ENCODE measurements at regions not wholly inside any gene's neighbourhood (a gene's known extent, or its start where the extent isn't known, plus 50 kb on each side); places are given as distances from the start of the nearest gene placed in this dataset.

GRCh38 chr14:38791862-38792261, 311.2 kb downstream of the SEC23A start:
- no peak for DNase-seq (ENCODE audit: low spot score)
- in situ Hi-C loops (cut with HindIII; ENCODE audit: low sequenced_read_pairs): no loop called here

GRCh38 chr14:38790916-38791315, 312.1 kb downstream of the SEC23A start:
- in situ Hi-C loops (cut with HindIII; ENCODE audit: low sequenced_read_pairs): no loop called here

GRCh38 chr14:38789805-38790204, 313.2 kb downstream of the SEC23A start:
- in situ Hi-C loops (cut with HindIII; ENCODE audit: low sequenced_read_pairs): no loop called here
- no peak for DNase-seq (ENCODE audit: low spot score)

More at GRCh38 chr14:38790916-38791315, 312.1 kb downstream of the SEC23A start:
- DNase-seq (ENCODE audit: low spot score): no peak

- DNase-seq (ENCODE audit: low spot score): no peak
- in situ Hi-C loops (cut with HindIII; ENCODE audit: low sequenced_read_pairs): no loop called here
Measured at GRCh38 chr14:38788060-38788459, 315.0 kb downstream of the SEC23A start.

GRCh38 chr14:38786921-38787320, 316.1 kb downstream of the SEC23A start:
- in situ Hi-C loops (cut with HindIII; ENCODE audit: low sequenced_read_pairs): no loop called here
- DNase-seq (ENCODE audit: low spot score): no peak

- in situ Hi-C loops (cut with HindIII; ENCODE audit: low sequenced_read_pairs): no loop called here
- DNase-seq (ENCODE audit: low spot score): no peak
Measured at GRCh38 chr14:38777401-38777800, 325.6 kb downstream of the SEC23A start.

- in situ Hi-C loops (cut with HindIII; ENCODE audit: low sequenced_read_pairs): no loop called here
Measured at GRCh38 chr14:38775986-38776385, 327.0 kb downstream of the SEC23A start.

GRCh38 chr14:38774162-38774561, 328.9 kb downstream of the SEC23A start:
- DNase-seq (ENCODE audit: low spot score): no peak
- in situ Hi-C loops (cut with HindIII; ENCODE audit: low sequenced_read_pairs): no loop called here

More at GRCh38 chr14:38775986-38776385, 327.0 kb downstream of the SEC23A start:
- no peak for DNase-seq (ENCODE audit: low spot score)

- DNase-seq (ENCODE audit: low spot score): no peak
- in situ Hi-C loops (cut with HindIII; ENCODE audit: low sequenced_read_pairs): no loop called here
Measured at GRCh38 chr14:38770251-38770650, 332.8 kb downstream of the SEC23A start.

- no peak for DNase-seq (ENCODE audit: low spot score)
- in situ Hi-C loops (cut with HindIII; ENCODE audit: low sequenced_read_pairs): no loop called here
Measured at GRCh38 chr14:38762845-38763244, 340.2 kb downstream of the SEC23A start.

GRCh38 chr14:38762426-38762825, 340.6 kb downstream of the SEC23A start:
- no peak for DNase-seq (ENCODE audit: low spot score)
- in situ Hi-C loops (cut with HindIII; ENCODE audit: low sequenced_read_pairs): no loop called here

- in situ Hi-C loops (cut with HindIII; ENCODE audit: low sequenced_read_pairs): no loop called here
Measured at GRCh38 chr14:38761033-38761432, 342.0 kb downstream of the SEC23A start.

GRCh38 chr14:38758661-38759060, 344.4 kb downstream of the SEC23A start:
- DNase-seq (ENCODE audit: low spot score): no peak
- in situ Hi-C loops (cut with HindIII; ENCODE audit: low sequenced_read_pairs): no loop called here

More at GRCh38 chr14:38761033-38761432, 342.0 kb downstream of the SEC23A start:
- no peak for DNase-seq (ENCODE audit: low spot score)

- DNase-seq (ENCODE audit: low spot score): no peak
Measured at GRCh38 chr14:38755036-38755435, 348.0 kb downstream of the SEC23A start.

GRCh38 chr14:38752750-38753149, 350.3 kb downstream of the SEC23A start:
- no peak for DNase-seq (ENCODE audit: low spot score)
- in situ Hi-C loops (cut with HindIII; ENCODE audit: low sequenced_read_pairs): no loop called here

More at GRCh38 chr14:38755036-38755435, 348.0 kb downstream of the SEC23A start:
- in situ Hi-C loops (cut with HindIII; ENCODE audit: low sequenced_read_pairs): no loop called here

- in situ Hi-C loops (cut with HindIII; ENCODE audit: low sequenced_read_pairs): no loop called here
- DNase-seq (ENCODE audit: low spot score): no peak
Measured at GRCh38 chr14:38752341-38752740, 350.7 kb downstream of the SEC23A start.

- in situ Hi-C loops (cut with HindIII; ENCODE audit: low sequenced_read_pairs): no loop called here
- DNase-seq (ENCODE audit: low spot score): no peak
Measured at GRCh38 chr14:38751459-38751858, 351.6 kb downstream of the SEC23A start.

- in situ Hi-C loops (cut with HindIII; ENCODE audit: low sequenced_read_pairs): no loop called here
- no peak for DNase-seq (ENCODE audit: low spot score)
Measured at GRCh38 chr14:38749936-38750335, 353.1 kb downstream of the SEC23A start.

- no peak for DNase-seq (ENCODE audit: low spot score)
- in situ Hi-C loops (cut with HindIII; ENCODE audit: low sequenced_read_pairs): no loop called here
Measured at GRCh38 chr14:38745861-38746260, 357.2 kb downstream of the SEC23A start.

- in situ Hi-C loops (cut with HindIII; ENCODE audit: low sequenced_read_pairs): no loop called here
- DNase-seq (ENCODE audit: low spot score): no peak
Measured at GRCh38 chr14:38743966-38744584, 359.0 kb downstream of the SEC23A start.

- no peak for DNase-seq (ENCODE audit: low spot score)
- in situ Hi-C loops (cut with HindIII; ENCODE audit: low sequenced_read_pairs): no loop called here
Measured at GRCh38 chr14:38737686-38738407, 365.2 kb downstream of the SEC23A start.
